Fibroblast of villous mesenchyme (primary cell): ENCODE measurements at regions not wholly inside any gene's neighbourhood (a gene's known extent, or its start where the extent isn't known, plus 50 kb on each side); places are given as distances from the start of the nearest gene placed in this dataset.

Experiments
- DNase-seq: peaks from one replicate; pipeline ENCODE4 v3.0.0-alpha.2; 2010; ENCODE audit warnings: low read depth
- H3K4me3 ChIP-seq: 2 replicates; pipeline ENCODE4 v1.5.1; 2011; ENCODE audit warnings: low read depth, mild to moderate bottlenecking, low read length
- TF ChIP-seq, protein P1 (sequence below): IDR thresholded peaks from 2 replicates; pipeline ENCODE4 v1.5.1; 2012; ENCODE audit warnings: low read depth, mild to moderate bottlenecking, low read length; ENCODE audit not compliant: insufficient read depth

GRCh38 chr1:172906778-172907592 lies 143.8 kb downstream of the TNFSF18 start:
- TF ChIP-seq, protein P1, sequence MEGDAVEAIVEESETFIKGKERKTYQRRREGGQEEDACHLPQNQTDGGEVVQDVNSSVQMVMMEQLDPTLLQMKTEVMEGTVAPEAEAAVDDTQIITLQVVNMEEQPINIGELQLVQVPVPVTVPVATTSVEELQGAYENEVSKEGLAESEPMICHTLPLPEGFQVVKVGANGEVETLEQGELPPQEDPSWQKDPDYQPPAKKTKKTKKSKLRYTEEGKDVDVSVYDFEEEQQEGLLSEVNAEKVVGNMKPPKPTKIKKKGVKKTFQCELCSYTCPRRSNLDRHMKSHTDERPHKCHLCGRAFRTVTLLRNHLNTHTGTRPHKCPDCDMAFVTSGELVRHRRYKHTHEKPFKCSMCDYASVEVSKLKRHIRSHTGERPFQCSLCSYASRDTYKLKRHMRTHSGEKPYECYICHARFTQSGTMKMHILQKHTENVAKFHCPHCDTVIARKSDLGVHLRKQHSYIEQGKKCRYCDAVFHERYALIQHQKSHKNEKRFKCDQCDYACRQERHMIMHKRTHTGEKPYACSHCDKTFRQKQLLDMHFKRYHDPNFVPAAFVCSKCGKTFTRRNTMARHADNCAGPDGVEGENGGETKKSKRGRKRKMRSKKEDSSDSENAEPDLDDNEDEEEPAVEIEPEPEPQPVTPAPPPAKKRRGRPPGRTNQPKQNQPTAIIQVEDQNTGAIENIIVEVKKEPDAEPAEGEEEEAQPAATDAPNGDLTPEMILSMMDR, result no peak
- peak; percentile 81 for DNase-seq
- H3K4me3 ChIP-seq, result no peak overlapping the region

GRCh38 chr1:172907834-172908326 lies 142.9 kb downstream of the TNFSF18 start:
- H3K4me3 ChIP-seq, result no peak overlapping the region
- TF ChIP-seq, protein P1, result no peak
- no peak for DNase-seq

GRCh38 chr1:172909606-172910326 lies 141.0 kb downstream of the TNFSF18 start:
- TF ChIP-seq, protein P1, result no peak
- peak overlapping the region; percentile 10 for H3K4me3 ChIP-seq
- peak; percentile 99 for DNase-seq

DNA sequence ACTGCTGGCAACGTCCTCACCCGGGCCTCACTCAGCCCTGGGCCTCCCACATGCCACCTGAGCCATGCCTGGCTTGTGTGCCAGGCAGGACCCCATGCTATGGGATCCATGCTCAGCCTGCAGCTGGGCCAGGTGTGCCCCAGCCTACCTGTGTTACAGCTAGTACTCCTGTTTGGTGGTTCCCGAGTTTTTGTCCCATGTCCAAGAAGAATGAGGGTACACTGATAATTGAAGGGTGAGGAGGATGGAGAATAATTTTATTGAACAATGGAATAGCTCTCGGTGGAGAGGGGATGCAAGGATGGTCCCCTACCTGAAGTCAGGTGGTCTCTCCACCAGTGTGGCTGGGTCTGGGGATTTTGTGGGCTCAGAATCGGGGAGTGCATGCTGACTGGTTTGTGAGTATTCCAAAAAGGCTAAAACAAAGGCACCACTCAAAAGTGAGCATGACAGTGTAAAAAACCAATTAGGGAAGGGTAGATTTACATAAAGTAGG lies 137.9 kb downstream of the TNFSF18 start:
- H3K4me3 ChIP-seq, result no peak overlapping the region
- TF ChIP-seq, protein P1, result no peak

GRCh38 chr1:172914501-172915144 lies 136.1 kb downstream of the TNFSF18 start:
- H3K4me3 ChIP-seq, result no peak overlapping the region
- peak; percentile 95 for DNase-seq
- TF ChIP-seq, protein P1, result no peak

More for the DNA sequence above, 137.9 kb downstream of the TNFSF18 start:
- no peak for DNase-seq

GRCh38 chr1:172915271-172915670 lies 135.5 kb downstream of the TNFSF18 start:
- H3K4me3 ChIP-seq, result no peak overlapping the region
- TF ChIP-seq, protein P1, result no peak
- no peak for DNase-seq
